GM23248 (cell line): ENCODE measurements at regions not wholly inside any gene's neighbourhood (a gene's known extent, or its start where the extent isn't known, plus 50 kb on each side); places are given as distances from the start of the nearest gene placed in this dataset.

Experiments
- DNase-seq: peaks from one replicate; pipeline ENCODE4 v3.0.0-alpha.2; 2015
- H2AFZ ChIP-seq: fragments of 200-600 bp; sonication (generic); 2 replicates; pipeline ENCODE4 v1.6.1; 2016; ENCODE audit warnings: antibody characterized with exemption
- H3F3A ChIP-seq: fragments of 200-600 bp; sonication (generic); 2 replicates; pipeline ENCODE4 v1.6.1; 2016; ENCODE audit warnings: mild to moderate bottlenecking, antibody characterized with exemption, mixed run types; ENCODE audit not compliant: insufficient read depth
- H3K27ac ChIP-seq: fragments of 200-600 bp; sonication (generic); 2 replicates; pipeline ENCODE4 v1.5.1; 2016; ENCODE audit warnings: mild to moderate bottlenecking
- H3K27me3 ChIP-seq: fragments of 200-600 bp; sonication (generic); replicated peaks from 2 replicates; pipeline ENCODE4 v1.6.1; 2016; ENCODE audit warnings: mild to moderate bottlenecking; ENCODE audit not compliant: insufficient read depth
- H3K36me3 ChIP-seq: fragments of 200-600 bp; sonication (generic); 2 replicates; pipeline ENCODE4 v1.6.1; 2016; ENCODE audit warnings: low read depth, mild to moderate bottlenecking
- H3K4me1 ChIP-seq: fragments of 200-600 bp; sonication (generic); 2 replicates; pipeline ENCODE4 v1.6.1; 2016; ENCODE audit warnings: mild to moderate bottlenecking; ENCODE audit not compliant: insufficient read depth
- H3K4me2 ChIP-seq: fragments of 200-600 bp; sonication (generic); one replicate; pipeline ENCODE4 v1.6.1; 2016; ENCODE audit warnings: mild to moderate bottlenecking; ENCODE audit not compliant: unreplicated experiment
- H3K4me3 ChIP-seq: fragments of 200-600 bp; sonication (generic); 2 replicates; pipeline ENCODE4 v1.5.1; 2016; ENCODE audit warnings: mild to moderate bottlenecking
- H3K79me2 ChIP-seq: fragments of 200-600 bp; sonication (generic); 2 replicates; pipeline ENCODE4 v1.6.1; 2016; ENCODE audit warnings: mild to moderate bottlenecking; ENCODE audit not compliant: insufficient read depth
- H3K9ac ChIP-seq: fragments of 200-600 bp; sonication (generic); 2 replicates; pipeline ENCODE4 v1.6.1; 2016; ENCODE audit warnings: mild to moderate bottlenecking
- H3K9me2 ChIP-seq: fragments of 200-600 bp; sonication (generic); 2 replicates; pipeline ENCODE4 v1.6.1; 2016; ENCODE audit warnings: mixed run types, mild to moderate bottlenecking, moderate library complexity; ENCODE audit not compliant: insufficient read depth
- H3K9me3 ChIP-seq: fragments of 200-600 bp; sonication (generic); one replicate; pipeline ENCODE4 v1.6.1; 2017; ENCODE audit warnings: low read depth
- H4K20me1 ChIP-seq: fragments of 200-600 bp; sonication (generic); 2 replicates; pipeline ENCODE4 v1.6.0; 2016; ENCODE audit not compliant: insufficient read depth
- EZH2 ChIP-seq: fragments of 200-600 bp; sonication (generic); IDR thresholded peaks from 2 replicates; pipeline ENCODE4 v1.6.1; 2018; ENCODE audit warnings: antibody characterized with exemption, mild to moderate bottlenecking; ENCODE audit not compliant: insufficient read depth, poor library complexity, severe bottlenecking
- EZH2phosphoT487 ChIP-seq: fragments of 200-600 bp; sonication (generic); IDR thresholded peaks from 2 replicates; pipeline ENCODE4 v1.6.1; 2018; ENCODE audit warnings: antibody characterized with exemption, moderate library complexity, mild to moderate bottlenecking, low read depth; ENCODE audit not compliant: insufficient read depth
- whole genome bisulfite sequencing, 2 experiments: methylation state at CpG; one replicate each; pipeline ENCODE4 v1.1.6; 2015 to 2017; ENCODE audit warnings: low lambda C conversion rate in 2 of 2, low coverage in 1 of 2; ENCODE audit errors: missing lambda C conversion rate in 2 of 2; 5-methylcytosine and 5-hydroxymethylcytosine counted together
- in situ Hi-C: fragments of 300-500 bp; cut with MboI; formaldehyde crosslinking; loops from 2 replicates; pipeline ENCODE4 v1.15.0; 2020

DNA sequence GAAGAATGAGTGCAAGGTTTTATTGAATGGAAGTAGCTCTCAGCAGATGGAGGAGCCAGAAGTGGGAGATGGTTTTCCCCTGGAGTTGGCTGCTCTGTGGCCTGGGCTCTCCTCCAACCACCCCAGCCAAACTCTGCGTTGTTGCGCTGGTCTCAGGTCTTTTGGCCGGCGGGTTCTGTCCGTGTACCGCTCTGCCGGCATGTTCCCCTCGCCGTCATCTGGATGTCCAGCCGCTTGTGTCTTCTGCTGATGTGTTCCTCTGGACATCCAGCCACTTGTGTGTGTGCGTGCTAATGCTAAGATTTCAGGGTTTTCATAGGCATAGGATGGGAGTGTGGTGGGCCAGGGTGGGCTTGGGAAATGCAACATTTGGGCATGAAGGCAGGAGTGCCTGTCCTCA is 1311.3 kb upstream of the TMEFF2 start:
- no peaks in the 10 kb centered on the region for H4K20me1 ChIP-seq
- no peaks in the 10 kb centered on the region for H3K36me3 ChIP-seq
- no peak overlapping the region for H3K4me3 ChIP-seq
- H3K9ac ChIP-seq = no peak overlapping the region
- no peaks in the 10 kb centered on the region for H3F3A ChIP-seq
- 80 to 85% methylated on average over 11 of the region's 11 CpGs for WGBS, 2 experiments
- in situ Hi-C loops = no loop called here
- H3K9me3 ChIP-seq = no peaks in the 10 kb centered on the region
- H3K4me1 ChIP-seq = no peaks in the 10 kb centered on the region
- H3K9me2 ChIP-seq = no peaks in the 10 kb centered on the region
- DNase-seq = no peak
- H3K27ac ChIP-seq = no peak overlapping the region
- no peaks in the 10 kb centered on the region for H3K27me3 ChIP-seq
- H3K79me2 ChIP-seq = no peaks in the 10 kb centered on the region
- TF ChIP-seq EZH2 (no peak), EZH2phosphoT487 (no peak)
- no peak overlapping the region for H2AFZ ChIP-seq
- H3K4me2 ChIP-seq = no peak overlapping the region

DNA sequence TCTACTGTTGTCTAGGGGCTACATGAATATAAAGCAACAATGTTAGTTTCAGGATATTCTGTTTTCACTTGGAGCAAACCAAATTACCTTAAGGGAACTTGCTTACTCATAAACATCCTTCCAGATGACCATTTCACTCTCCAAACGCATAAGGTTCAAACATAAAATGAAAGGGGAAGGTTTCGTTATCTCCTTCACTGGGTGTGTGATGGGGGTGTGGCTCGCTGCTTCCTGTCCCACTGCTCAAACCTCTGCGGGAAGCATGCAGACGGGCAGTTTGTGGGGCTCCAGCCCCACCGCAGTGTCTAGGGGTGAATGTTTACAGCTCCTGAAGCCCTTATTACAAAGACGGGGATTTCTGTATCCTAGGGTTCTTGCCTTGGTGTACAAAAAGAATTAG is 1310.9 kb upstream of the TMEFF2 start:
- H3K36me3 ChIP-seq = no peaks in the 10 kb centered on the region
- no peak for TF ChIP-seq EZH2phosphoT487
- no peak for TF ChIP-seq EZH2
- no peaks in the 10 kb centered on the region for H3K27me3 ChIP-seq
- H3K4me3 ChIP-seq = no peak overlapping the region
- no peak for DNase-seq
- no peak overlapping the region for H3K4me2 ChIP-seq
- no peaks in the 10 kb centered on the region for H3K4me1 ChIP-seq
- H3K9ac ChIP-seq = no peak overlapping the region
- no peak overlapping the region for H3K27ac ChIP-seq
- no peaks in the 10 kb centered on the region for H3F3A ChIP-seq
- no peak overlapping the region for H2AFZ ChIP-seq
- no peaks in the 10 kb centered on the region for H4K20me1 ChIP-seq
- in situ Hi-C loops = no loop called here
- H3K9me3 ChIP-seq = no peaks in the 10 kb centered on the region
- no peaks in the 10 kb centered on the region for H3K79me2 ChIP-seq
- WGBS, 2 experiments = 34 to 37% methylated on average over 7 of the region's 7 CpGs
- H3K9me2 ChIP-seq = no peaks in the 10 kb centered on the region

DNA sequence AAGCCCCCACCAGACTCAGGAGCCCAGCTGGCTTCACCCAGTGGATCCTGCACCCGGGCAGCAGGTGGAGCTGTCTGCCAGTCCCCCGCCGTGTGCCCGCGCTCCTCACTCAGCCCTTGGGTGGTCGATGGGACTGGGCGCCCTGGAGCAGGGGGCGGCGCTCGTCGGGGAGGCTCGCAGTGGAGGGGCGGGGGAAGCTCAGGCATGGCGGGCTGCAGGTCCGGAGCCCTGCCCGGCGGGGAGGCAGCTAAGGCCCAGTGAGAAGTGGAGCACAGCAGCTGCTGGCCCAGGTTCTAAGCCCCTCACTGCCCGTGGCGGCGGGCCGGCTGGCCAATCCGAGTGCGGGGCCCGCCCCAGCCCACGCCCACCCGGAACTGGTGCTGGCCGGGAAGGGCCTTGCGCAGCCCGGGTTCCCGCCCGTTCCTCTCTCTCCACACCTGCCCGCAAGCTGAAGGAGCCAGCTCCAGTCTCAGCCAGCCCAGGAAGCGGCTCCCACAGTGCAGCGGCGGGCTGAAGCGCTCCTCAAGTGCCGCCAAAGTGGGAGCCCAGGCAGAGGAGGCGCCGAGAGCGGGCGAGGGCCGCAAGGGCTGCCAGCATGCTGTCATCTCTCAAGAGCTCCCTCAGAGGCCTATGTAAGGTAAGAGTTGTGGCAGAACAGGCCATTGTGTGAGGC is 1307.8 kb upstream of the TMEFF2 start:
- in situ Hi-C loops = no loop called here
- H3K4me1 ChIP-seq = no peaks in the 10 kb centered on the region
- WGBS, 2 experiments = 71 to 76% methylated on average over 15 to 35 of the region's 42 CpGs
- no peaks in the 10 kb centered on the region for H3K79me2 ChIP-seq
- H4K20me1 ChIP-seq = no peaks in the 10 kb centered on the region
- H2AFZ ChIP-seq = no peak overlapping the region
- no peaks in the 10 kb centered on the region for H3K9me2 ChIP-seq
- H3K27me3 ChIP-seq = no peaks in the 10 kb centered on the region
- no peaks in the 10 kb centered on the region for H3K36me3 ChIP-seq
- H3K27ac ChIP-seq = no peak overlapping the region
- no peak for DNase-seq
- no peak overlapping the region for H3K9ac ChIP-seq
- no peak overlapping the region for H3K4me3 ChIP-seq
- TF ChIP-seq EZH2 (no peak), EZH2phosphoT487 (no peak)
- H3K9me3 ChIP-seq = peaks cover 4% of the 10 kb centered on the region
- H3K4me2 ChIP-seq = no peak overlapping the region
- no peaks in the 10 kb centered on the region for H3F3A ChIP-seq

DNA sequence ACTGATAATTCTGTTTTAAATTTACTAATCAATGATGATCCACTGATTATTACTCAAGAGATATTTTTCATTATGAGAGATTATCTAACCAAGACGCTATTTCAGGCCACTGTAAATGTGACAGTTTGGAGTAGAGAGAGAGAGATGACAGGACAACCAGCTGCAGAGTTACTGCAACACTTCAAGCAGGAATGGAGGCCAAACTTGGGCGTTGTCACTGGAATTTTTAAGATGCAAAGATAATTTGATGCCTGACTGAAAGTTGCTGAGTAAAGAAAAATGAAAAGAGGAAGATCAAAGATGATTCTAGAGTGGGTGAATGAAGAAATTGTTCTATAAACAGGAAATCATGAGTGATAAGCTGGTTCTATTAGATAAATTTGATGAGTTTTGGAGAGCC is 1302.1 kb upstream of the TMEFF2 start:
- WGBS, 2 experiments = 0 to 5% methylated on average over 2 of the region's 2 CpGs
- H3K4me3 ChIP-seq = no peak overlapping the region
- no peaks in the 10 kb centered on the region for H3K4me1 ChIP-seq
- H3K79me2 ChIP-seq = no peaks in the 10 kb centered on the region
- no peaks in the 10 kb centered on the region for H3K36me3 ChIP-seq
- H3K27ac ChIP-seq = no peak overlapping the region
- H3K9me3 ChIP-seq = peaks cover 4% of the 10 kb centered on the region
- H4K20me1 ChIP-seq = no peaks in the 10 kb centered on the region
- H3F3A ChIP-seq = no peaks in the 10 kb centered on the region
- H3K27me3 ChIP-seq = no peaks in the 10 kb centered on the region
- no peak overlapping the region for H2AFZ ChIP-seq
- in situ Hi-C loops = no loop called here
- no peak for DNase-seq
- H3K4me2 ChIP-seq = no peak overlapping the region
- TF ChIP-seq EZH2phosphoT487 = no peak
- no peak for TF ChIP-seq EZH2
- H3K9me2 ChIP-seq = no peaks in the 10 kb centered on the region
- H3K9ac ChIP-seq = no peak overlapping the region

DNA sequence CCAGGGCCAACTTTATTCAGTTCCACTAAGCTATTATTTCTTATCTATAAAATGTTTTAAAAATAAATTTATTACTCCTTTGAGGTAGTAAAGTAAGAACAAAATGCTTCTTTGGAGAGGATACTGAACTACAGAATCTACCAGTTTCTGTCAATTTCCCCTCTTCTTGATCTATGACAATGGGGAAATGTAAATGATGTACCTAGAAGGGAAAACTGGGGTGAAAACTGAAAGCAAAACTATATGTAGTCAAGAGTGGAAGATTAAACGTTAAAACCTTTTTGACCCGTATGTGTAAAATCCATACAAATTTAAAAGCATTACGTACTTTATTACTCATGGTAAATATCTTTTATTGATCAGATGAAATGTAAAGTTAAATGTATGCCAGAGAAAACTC is 1287.8 kb upstream of the TMEFF2 start:
- in situ Hi-C loops = no loop called here

More for the DNA sequence above, 1287.8 kb upstream of the TMEFF2 start:
- Histone ChIP-seq H3K27me3 (no peaks in the 10 kb centered on the region), H3F3A (no peaks in the 10 kb centered on the region), H3K4me3 (no peak overlapping the region), H3K27ac (no peak overlapping the region), H3K4me1 (no peaks in the 10 kb centered on the region), H3K79me2 (no peaks in the 10 kb centered on the region), H3K36me3 (no peaks in the 10 kb centered on the region), H3K9me2 (no peaks in the 10 kb centered on the region), H3K4me2 (no peak overlapping the region), H4K20me1 (no peaks in the 10 kb centered on the region), H3K9me3 (no peaks in the 10 kb centered on the region), H2AFZ (no peak overlapping the region), H3K9ac (no peak overlapping the region)
- 61 to 66% methylated on average over 3 of the region's 3 CpGs for WGBS, 2 experiments
- no peak for TF ChIP-seq EZH2phosphoT487
- TF ChIP-seq EZH2 = no peak
- DNase-seq = no peak
